HG02623 (cell line): ENCODE measurements at regions not wholly inside any gene's neighbourhood (a gene's known extent, or its start where the extent isn't known, plus 50 kb on each side); places are given as distances from the start of the nearest gene placed in this dataset.

ENCODE experiments used
- ATAC-seq: cut with Tn5 transposase; IDR thresholded peaks from one replicate; pipeline ENCODE4 v1.9.1; 2021; ENCODE audit warnings: moderate library complexity; ENCODE audit not compliant: unreplicated experiment

DNA sequence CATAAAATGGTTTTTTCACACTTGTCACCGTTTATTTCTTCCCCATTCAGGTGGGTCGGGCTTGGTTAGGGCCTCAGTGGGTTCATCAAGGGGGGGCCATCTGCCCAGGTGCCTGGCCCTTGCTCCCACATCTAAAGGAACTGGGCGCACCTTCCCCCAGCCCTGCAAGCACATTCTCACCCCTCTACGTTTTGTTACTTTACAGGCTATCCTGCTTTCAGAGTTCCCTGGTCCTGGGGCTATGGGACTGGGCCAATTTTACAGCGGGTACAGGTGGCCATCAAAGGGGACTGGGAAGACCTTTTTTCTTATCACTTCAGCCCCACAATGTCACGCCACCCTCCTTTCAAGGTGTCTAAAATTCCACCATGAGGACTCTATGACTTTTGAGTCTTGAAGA is 71.8 kb upstream of the HAAO start:
- no peak for ATAC-seq

DNA sequence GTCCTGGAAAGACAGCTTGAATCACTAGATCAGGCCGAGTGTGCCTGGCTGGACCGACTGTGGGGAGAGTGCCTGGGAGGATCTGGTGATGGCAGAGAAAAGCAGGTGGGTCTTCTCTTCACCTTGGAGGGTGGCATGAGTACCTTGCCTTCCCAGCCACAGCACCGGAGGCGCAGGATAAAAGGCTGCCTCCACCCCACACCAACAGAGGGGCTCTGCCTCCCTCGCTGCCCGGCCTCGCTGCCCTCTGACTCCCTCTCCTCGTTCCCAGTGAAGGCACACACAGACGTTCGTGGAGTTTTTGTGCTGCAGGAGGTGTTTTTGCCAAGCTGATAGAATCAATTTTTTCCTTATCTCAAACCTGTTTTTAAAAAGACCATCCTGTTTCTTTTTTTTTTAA is 71.4 kb upstream of the HAAO start:
- ATAC-seq: no peak

DNA sequence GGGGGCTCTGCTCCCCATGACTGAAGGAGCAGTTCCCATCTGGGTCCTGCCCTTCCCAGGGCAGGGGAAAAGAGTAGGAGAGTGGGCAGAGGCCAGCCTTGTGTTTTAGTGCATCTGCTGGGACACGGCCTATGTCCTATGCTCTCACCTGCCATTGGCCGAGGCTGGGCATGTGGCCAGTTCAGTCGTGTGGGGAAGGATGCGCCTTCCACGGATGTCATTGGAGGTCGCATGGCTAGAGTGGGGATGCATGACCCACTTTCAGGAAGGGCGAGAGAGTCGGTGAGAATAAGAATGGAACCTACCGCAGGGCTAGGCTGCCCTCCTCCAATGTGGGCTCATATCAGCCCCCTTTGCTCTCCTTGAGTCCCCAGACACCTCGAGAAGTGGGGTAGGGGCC is 70.9 kb upstream of the HAAO start:
- ATAC-seq: no peak

DNA sequence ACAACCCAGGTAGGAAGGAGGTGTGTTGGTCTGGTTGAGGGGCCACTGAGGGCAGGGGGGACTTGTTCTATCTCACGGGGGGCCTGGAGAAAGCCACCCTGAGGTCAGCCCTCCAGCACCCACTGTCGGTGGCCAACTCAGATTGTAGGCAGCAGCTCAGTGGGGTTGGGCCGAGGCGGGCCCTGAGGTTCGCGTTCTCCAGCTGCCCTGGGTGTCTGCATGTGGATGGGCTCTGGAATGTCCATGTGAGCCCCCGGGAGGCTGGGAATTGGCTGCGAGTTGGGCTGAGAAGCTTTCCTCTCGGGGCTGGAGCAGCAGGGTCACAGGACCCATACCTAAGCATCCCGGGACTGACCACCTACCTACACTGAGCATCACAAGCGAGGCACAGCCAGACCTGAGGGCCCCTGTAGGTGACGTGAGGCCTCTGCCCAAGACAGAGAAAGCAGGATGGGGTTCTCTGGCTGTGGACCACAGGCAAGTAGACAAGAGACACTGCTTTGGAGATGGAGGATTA is 70.3 kb upstream of the HAAO start:
- no peak for ATAC-seq

DNA sequence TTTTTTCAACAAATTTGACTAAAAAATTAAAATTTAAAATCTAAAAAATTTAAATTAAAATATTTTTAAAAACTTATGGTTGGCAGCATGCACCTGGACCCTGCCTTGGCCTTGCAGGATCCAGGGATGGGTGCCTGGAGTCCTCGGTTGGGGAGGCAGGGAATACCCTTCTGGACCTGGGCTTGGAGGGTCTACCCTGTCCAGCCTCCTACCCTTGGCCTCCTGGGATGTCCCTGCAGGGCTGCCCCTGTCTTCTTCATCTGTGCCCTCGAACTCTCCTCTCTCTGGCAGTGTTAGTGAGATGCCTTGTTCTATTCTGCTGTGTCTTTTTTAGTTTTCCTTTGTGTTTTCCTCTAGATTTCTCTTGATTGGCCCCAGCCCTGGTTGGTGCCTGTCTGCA is 68.9 kb upstream of the HAAO start:
- ATAC-seq: no peak

DNA sequence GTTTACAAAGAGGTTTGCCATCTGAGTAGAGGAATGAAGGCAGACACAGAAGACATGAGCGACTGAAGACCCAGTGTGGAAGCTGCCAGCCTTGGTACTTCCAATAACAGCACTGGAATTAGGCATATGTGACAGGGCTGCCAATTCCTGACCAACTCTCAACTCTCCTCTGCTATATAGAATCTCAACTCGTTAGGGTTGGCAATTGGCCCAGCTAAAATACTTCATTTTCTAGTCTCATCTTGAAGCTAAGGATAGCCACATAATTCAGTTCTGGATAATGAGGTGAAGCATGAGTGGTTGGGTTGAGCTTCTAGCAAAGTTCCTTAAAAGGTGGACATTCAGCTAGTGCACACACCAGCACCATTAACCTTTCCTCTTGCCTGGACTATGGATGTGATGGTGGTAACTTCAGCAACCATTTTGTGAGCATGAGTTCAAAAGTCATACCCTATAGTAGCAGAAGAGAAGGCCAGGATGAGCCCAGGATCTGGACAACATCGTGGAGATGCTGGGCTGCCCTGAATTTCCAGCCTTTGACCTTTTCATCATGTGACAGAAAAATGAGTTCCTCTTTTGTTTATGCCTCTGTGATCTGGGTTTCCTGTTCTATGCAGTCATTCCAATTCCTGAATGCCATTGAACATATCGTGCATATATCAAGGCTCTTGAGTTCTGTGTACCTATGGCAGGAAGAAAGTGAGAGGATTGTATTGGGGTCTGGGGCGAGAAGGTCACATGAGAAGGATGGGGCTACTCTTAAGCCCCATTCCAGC is 68.1 kb upstream of the HAAO start:
- no peak for ATAC-seq

DNA sequence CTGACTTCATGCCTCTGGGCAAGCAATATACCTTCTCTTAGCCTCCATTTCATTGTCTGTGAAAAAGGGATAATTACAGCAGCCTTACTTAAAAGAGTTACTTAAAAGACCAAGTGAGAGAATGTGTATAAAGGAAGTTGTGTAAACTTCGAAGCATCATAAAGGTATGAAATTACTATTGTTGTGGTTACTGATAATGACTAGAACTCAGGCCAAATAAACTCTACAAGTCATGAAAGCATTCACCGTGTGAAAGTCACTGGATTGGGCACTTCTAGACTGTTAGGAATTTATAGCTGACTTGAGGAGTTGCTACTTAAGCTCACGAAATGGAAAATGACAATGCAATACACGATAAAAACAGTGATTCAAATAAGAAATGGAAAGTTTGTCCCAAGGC is 67.4 kb upstream of the HAAO start:
- no peak for ATAC-seq

DNA sequence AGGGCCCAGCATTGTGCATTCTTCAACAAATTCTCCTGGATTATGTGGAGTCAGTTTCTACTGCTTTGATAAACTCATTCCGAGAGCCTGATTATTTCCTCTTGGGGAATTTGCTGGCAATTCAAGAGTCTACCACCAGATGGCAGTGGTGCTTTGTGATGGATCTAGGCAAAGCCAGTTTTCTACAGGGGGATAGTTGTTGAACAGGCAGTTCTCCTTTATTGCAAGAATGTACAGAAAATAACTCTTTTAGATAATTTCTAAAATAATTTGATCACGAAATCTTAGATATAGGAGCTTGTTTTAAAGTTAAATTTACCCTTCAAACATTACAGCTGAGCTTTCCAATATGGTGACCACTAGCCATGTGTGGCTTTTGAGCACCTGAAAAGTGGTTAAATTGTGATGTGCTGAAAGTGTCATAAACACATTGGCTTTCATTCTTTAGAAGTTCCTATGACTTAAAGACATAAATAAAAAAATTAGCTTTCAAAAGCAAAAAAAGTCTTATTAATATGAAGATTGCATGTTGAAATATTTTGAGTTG is 66.7 kb upstream of the HAAO start:
- ATAC-seq: no peak

DNA sequence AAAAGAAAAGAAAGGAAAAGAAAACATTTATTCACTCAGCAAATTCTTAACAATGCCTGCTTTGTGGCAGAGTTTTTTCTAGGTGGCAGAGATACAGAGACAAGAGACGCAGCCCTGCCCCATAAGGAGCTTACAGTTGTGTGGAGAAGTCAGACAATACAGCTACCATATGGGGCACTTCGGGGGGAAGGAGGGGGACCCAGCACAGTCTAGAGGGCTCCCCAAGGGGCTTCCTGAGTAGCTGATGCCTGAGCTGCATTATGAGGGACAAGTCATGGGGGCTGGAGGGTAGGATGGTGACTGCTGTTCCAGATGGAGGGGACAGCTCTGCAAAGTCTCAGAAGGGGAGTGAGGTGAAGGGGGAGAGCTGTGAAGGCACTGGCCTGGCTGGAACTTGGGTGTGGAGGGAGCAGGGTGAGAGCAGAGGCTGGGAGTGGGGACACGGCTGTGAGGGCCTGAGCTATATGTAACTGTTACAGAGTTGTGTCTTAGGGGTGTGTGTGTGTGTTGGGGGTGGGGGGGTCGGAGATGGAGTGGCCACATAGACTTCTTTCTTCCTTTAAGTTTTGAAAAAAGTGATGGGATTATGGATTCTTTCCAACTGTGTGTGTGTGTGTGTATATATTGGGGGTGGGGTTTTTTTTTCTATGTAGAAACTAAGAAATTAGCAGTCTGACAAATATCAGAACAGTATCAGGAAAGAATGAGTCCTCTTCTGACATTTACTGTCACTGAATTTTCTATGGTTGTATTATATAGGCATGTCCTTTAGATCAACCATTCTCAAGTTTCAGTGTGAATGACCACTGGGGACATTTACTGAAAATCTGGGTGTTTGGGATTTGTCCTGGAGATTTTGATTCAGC is 66.0 kb upstream of the HAAO start:
- no peak for ATAC-seq

DNA sequence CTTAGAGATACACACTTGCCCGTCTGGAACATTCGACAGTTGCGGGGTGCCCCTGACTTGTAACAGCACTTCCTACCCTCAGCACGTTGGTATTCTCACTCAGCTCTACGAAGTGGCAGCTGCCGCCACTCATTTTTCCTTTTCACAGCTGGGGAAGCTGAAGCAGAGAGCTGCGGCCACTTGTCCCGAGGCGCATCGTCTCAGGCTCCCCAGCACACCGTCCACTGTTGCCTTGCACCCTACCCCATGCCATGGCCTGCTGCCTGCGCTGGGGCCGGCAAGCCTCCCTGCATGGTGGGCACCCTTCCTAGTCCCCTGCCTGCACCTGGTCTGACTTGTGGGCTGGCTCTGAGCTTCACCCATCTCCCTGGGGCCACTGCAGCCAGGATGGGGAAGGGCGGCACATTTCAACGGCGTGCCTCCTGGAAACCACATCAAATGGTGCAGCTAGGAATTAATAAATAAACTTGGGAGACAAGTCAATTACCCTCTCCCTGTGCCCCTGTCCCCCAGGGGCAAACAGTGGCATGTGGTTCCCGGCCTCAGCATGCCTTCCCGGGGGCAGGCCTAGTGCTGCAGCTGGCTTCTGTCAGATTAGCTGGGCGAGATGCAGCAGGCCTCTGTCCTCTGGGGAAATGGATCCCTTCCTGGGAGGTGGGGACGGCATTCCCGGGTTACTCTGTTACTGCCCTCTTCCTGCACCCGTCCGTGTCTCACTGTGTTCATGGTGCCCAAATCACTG is 64.7 kb upstream of the HAAO start:
- ATAC-seq: no peak

DNA sequence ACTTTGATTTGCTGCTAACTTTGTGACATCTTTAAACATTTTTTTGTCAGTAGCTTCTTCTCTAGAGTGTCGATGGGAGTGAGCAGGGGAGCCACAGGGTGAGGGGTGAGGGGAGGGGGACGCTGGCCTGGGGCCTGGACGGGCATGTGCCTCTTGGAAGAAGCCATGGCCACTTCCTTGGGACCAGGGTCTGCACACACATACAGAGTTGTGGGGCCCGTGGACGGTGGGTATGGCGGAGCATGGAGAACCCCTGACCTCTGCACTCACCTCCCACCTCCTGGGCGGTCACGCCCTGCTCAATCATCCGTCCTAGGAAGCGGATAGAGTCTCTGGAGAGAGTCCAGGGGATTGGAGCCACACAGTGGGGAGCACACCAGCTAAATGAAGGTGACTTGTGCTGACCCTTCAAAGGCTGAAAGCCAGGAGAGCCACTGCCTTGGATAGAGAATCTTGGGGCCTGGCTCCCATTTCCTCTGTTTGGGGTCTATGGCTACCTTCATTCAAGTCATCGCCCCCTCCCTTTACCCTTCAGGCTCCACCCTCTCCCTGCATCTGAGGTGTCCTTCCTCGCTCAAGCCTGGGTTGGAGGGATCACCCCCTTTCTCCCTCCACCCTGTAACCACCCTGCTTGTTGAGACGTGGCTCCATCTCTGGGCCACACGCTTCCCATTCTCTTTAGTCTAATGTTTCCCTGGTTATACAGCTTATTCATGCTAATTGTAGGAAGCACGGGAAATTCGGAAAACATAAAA is 63.9 kb upstream of the HAAO start:
- ATAC-seq: no peak

DNA sequence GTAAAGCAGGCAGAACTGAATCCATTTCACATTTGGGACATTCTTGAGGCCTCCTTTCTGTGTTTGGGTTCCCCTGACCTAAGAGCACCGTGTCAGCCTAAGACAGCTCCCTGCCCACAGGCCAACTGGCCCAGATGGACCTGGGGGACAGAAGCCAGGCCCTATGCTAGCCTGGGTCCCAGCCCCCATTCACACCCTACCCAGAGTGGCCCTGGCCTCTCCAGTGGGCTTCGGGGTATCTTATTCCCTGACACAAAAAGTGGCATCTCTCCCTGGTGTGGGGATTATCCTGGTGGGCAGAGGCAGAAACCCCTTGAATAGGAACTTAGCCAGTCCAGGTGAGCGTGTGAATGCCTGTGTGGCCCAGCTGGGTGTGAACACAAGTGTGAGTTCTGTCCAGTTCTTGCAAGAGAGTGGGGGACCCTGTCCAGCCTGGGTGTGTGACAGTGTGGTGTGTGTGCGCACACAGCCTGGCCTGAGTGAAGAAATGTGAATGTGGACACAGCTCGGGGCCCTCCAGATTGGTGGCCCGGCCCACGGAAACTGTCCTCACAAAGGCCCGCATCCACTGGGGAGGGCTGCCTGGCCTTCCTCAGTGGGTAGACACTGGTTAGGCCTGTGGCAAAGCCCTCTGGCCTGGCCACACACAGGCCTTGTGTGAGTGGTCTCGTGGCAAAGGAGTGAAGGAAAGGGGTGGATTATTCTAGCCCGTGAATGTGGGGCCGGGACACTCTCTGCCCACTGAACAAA is 63.0 kb upstream of the HAAO start:
- no peak for ATAC-seq

DNA sequence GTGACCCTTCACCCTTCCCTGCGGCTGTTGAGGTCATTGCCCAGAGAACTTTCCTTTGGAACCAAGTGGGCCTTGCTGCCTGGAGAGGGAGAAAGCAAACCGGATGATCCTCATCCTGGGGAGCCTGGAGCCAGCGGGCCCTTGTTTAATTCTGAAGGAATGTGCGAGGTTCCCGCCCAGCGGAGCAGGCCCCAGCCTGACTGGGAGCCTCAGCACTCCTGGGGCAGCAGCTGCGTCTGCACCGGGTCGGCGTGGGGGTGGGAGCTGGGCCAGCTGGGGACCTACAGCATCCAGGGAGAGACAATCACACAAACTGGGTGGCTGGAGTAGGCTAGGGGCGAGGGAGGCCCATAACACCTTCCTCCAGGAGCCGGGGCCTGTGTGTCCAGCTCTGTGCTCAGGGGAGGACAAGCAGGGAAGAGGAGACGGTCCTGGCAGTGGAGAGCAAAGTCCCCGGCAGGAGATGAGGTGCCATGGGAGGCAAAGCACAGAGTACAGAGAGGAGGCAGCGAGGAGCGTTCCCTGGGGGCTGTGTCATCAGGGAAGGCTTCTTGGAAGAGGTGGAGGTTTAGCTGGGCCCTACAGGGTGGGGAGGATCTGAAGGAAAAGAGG is 61.9 kb upstream of the HAAO start:
- ATAC-seq: no peak

DNA sequence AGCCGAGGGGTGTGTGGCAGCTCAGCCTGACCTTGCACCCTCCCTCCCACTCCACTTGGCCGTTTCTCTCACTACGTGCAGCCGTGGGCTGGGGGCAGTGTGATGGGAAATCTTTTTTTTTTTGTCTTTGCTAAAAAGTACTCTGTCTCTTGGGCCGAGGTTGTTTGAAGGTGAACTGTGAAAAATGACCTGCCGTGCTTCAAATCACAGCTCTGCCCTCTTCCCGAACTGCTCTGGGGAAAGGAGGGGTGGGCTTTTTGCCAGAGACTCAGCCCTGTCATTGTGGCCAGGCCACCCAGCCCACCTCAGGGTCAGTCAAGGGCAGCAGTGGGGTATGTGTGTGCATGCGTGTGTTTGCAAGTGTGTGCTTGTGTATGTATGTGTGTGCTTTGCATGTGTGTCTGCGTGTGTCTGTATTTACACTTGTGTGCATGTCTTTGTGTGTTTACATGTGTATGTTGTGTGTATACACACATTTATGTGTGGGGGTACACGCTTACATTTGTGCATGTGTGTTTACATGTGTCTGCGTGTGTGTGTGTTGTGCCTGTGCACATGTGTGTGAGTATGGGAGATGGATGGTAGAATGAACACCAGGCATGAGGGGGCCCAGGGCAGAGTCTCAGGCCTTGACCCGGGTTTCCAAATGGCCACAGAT is 61.3 kb upstream of the HAAO start:
- no peak for ATAC-seq

DNA sequence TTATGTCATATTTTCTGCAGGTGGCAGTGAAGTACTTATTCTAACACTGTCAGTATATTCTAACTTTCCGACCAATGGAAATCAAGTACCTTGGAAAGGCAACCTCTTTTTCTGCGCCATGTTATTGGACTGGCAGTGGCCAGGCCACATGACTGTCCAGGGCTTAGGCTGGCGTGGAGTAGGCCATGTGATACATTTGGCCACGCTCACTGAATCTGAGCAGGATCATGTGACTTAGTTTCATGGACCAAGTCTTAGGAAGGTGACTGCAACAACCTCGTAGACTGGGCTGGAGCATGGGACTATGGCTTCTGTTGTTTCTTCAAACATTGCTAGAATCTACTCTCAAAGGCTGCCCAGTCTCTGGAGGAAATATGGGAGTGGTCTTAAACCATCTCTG is 60.4 kb upstream of the HAAO start:
- no peak for ATAC-seq

DNA sequence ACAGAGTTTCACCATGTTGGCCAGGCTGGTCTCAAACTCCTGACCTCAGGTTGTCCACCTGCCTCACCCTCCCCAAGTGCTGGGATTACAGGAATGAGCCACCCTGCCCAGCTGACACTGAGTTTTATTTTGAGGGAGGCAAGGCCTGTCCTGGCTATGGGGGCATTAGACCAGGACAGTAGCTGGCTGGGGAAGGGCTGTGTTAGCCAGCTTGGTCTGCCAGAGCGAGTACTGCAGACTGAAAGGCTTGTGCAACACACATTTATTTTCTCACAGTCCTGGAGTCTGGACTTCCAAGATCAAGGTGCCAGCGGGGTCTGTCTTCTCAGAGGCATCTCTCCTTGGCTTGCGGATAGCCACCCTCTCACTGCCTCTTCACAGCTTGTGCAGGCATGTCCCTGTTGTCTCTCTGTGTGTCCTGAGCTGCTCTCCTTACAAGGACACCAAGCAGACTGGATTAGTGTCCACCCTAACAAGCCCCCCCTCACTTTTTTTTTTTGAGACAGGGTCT is 59.4 kb upstream of the HAAO start:
- no peak for ATAC-seq

DNA sequence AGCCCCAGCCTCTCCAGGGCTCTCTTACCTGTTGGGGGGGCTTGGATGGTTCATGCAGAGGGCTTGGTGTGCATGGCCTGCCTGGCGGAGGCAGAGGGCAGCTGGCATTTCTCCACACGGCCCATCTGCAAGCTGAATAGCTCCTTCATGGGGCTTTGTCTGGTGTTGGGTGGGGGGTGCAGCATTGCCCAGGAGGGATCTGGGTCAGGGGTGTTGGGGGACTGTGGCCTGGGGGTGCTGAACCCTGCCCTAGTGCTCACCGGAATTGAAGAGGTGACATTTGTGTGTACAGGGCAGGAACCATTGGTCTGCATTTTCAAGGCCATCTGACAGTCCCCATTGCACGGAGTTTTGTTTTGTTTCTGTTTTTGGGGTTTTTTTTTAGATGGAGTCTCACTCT is 58.8 kb upstream of the HAAO start:
- no peak for ATAC-seq

DNA sequence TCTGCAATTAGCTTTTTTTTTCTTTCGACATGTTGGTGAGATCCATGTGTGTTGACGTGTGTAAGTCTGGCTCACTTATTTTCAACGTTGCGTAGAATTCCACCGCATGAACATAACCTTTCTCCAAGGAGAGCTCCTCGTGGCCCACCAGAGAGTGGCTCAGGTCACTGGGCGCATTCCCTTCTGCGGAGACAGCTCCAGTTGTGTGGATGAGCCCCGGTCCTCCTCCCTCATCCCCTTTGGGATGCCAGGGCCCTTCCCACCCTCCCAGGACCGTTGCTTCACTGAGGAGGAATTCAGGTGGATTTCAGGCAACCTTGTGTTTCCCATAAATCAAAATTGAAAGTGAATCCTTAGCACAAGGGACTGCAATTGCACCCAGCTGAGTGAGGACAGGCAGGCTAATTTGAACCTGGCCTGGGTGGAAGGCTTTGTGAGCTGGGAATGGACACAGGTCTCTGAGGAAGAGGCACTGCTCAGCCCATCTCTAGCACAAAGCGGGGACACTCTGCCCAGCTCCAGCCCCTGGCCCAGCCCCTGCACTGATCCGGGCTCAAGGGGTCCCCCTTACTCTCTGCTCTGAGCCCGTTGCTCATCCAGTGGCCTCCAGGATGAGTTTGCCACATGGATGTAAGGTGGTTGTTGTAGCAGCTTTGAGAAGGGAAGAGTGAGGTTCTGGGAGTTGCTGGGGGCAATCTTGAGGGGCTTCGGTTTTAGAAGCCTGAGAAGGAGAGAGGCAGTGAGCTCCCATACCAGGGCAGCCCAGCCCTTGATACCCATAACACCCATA is 57.8 kb upstream of the HAAO start:
- ATAC-seq: no peak
